Transverse colon (tissue), 4 donors: ENCODE measurements at regions not wholly inside any gene's neighbourhood (a gene's known extent, or its start where the extent isn't known, plus 50 kb on each side); places are given as distances from the start of the nearest gene placed in this dataset.

Experiments used
- POLR2AphosphoS5 ChIP-seq, 3 donors: sonication (generic); formaldehyde crosslinking; IDR thresholded peaks; one replicate each; pipeline ENCODE4 v1.6.1; 2016; ENCODE audit warnings: antibody characterized with exemption in 3 of 3
- TF ChIP-seq, protein P1 (sequence below), 5 experiments: fragments of 200-600 bp in 3 of 5; fragments of 450-650 bp in 2 of 5; sonication (generic) in 3 of 5; IDR thresholded peaks; 1 replicate in 2 of 5; 2 replicates in 3 of 5; pipeline ENCODE4 v1.5.1; 2016 to 2017; ENCODE audit warnings: antibody characterized with exemption in 5 of 5, inconsistent platforms in 3 of 5, mild to moderate bottlenecking in 2 of 5, moderate library complexity in 1 of 5

DNA sequence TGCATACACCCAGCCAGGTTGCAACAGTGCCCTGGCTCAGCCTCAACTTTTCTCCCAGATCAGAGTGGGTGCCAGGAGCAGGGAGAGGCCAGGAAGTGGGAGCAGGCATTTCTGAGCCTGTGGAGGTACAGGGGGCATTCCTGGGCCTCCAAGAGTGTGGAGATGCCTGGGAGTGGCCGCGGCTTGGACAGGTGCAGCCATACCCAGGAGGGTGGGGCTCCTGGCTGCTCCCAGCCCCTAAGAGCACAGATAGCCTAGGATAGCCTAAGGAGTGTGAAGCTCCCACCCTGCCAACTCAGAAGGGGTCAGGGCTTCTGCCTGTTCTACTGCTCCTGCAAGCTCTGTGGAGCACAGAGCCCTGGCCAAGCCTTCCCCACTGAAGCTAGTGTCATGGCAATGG lies 543.4 kb downstream of the RPL10L start:
- TF ChIP-seq, protein P1, sequence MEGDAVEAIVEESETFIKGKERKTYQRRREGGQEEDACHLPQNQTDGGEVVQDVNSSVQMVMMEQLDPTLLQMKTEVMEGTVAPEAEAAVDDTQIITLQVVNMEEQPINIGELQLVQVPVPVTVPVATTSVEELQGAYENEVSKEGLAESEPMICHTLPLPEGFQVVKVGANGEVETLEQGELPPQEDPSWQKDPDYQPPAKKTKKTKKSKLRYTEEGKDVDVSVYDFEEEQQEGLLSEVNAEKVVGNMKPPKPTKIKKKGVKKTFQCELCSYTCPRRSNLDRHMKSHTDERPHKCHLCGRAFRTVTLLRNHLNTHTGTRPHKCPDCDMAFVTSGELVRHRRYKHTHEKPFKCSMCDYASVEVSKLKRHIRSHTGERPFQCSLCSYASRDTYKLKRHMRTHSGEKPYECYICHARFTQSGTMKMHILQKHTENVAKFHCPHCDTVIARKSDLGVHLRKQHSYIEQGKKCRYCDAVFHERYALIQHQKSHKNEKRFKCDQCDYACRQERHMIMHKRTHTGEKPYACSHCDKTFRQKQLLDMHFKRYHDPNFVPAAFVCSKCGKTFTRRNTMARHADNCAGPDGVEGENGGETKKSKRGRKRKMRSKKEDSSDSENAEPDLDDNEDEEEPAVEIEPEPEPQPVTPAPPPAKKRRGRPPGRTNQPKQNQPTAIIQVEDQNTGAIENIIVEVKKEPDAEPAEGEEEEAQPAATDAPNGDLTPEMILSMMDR (IDR thresholded peaks at IDR 0.05): no peak
- TF ChIP-seq POLR2AphosphoS5 (IDR thresholded peaks at IDR 0.05): no peak
